Esophagus (tissue), 2 donors: ENCODE measurements at regions not wholly inside any gene's neighbourhood (a gene's known extent, or its start where the extent isn't known, plus 50 kb on each side); places are given as distances from the start of the nearest gene placed in this dataset.

ENCODE experiments used
- H3K27ac ChIP-seq, 2 donors: one replicate each; pipeline ENCODE4 v1.5.1; 2013; ENCODE audit warnings: low read depth in 2 of 2, mild to moderate bottlenecking in 2 of 2, inconsistent platforms in 1 of 2, low read length in 1 of 2, moderate library complexity in 1 of 2
- H3K27me3 ChIP-seq, 2 donors: one replicate each; pipeline ENCODE4 v1.6.1; 2013; ENCODE audit warnings: low read length in 2 of 2, control low read depth in 1 of 2, mild to moderate bottlenecking in 1 of 2; ENCODE audit not compliant: insufficient read depth in 2 of 2, control insufficient read depth in 1 of 2
- H3K36me3 ChIP-seq, 2 donors: one replicate each; pipeline ENCODE4 v1.6.1; 2013; ENCODE audit warnings: low read length in 1 of 2; ENCODE audit not compliant: control insufficient read depth in 2 of 2, insufficient read depth in 2 of 2
- H3K4me1 ChIP-seq, 2 donors: one replicate each; pipeline ENCODE4 v1.6.1; 2013; ENCODE audit warnings: low read length in 1 of 2; ENCODE audit not compliant: control insufficient read depth in 2 of 2, insufficient read depth in 2 of 2
- H3K4me3 ChIP-seq, 2 donors: one replicate each; pipeline ENCODE4 v1.5.1; 2013; ENCODE audit warnings: low read length in 2 of 2, mild to moderate bottlenecking in 2 of 2, low read depth in 1 of 2, moderate library complexity in 1 of 2
- H3K9me3 ChIP-seq, 2 donors: one replicate each; pipeline ENCODE4 v1.6.1; 2013; ENCODE audit warnings: mild to moderate bottlenecking in 2 of 2, low read depth in 1 of 2, low read length in 1 of 2, moderate library complexity in 1 of 2; ENCODE audit not compliant: control insufficient read depth in 2 of 2, insufficient read depth in 1 of 2
- WGBS, 2 donors: extraction: QIAGEN DNeasy Blood & Tissue Kit; methylation state at CpG; one replicate each; pipeline ENCODE4 v1.1.7; 2013; 5-methylcytosine and 5-hydroxymethylcytosine counted together
- donor health status: healthy with polysubstance abuse.
- donor health status: Bipolar disorder and iron deficiency.

DNA sequence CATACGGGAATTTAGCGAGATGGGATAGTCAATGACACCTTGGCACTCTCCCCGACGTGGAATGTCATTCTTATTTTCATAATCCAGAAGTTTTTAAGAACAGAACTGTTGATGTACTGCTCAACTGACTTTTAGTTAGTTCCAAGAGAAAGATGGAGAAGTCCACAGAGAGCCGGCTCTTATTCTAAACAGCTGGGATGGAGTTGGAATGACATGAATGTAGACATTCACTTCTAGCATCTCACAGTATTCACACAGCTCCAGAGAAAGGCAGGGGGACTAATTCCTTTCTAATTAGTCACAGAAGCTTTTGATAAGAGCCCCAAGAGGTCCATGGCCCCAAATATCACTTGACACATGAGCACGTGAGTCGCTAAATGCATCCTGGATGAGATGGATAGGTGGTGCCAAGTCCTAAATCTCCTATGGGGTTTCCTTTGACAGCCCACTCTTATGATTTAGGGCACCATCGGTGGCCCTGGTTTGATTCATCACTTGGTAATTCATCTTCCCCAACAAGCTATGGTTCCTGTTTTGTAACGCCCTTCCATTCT is 420.3 kb upstream of the AUTS2 start:
- Histone ChIP-seq H3K27ac (peak overlapping the region; percentile 11 to 27), H3K9me3 (no peaks in the 10 kb centered on the region), H3K4me1 (no peaks in the 10 kb centered on the region), H3K36me3 (no peaks in the 10 kb centered on the region), H3K27me3 (no peaks in the 10 kb centered on the region), H3K4me3 (no peak overlapping the region)
- WGBS, 2 donors = 54 to 60% methylated on average over 9 of the region's 9 CpGs

DNA sequence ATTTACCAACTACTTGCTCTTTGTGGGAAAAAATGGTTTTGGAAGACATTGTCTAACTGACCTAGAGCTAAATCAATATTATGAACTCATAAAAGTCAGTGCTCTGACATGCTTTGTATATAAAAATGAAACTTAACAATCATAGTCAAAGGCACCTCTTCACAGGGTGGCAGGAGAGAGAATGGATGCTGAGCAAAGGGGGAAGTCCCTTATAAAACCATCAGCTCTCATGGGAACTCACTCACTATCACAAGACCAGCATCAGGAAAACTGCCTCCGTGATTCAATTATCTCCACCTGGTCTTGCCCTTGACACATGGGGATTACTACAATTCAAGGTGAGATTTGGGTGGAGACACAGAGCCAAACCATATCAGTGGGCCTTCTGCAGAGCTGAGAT is 417.6 kb upstream of the AUTS2 start:
- no peaks in the 10 kb centered on the region for H3K27me3 ChIP-seq
- no peak overlapping the region for H3K27ac ChIP-seq
- 45 to 72% methylated on average over 1 of the region's 1 CpG for WGBS, 2 donors
- no peaks in the 10 kb centered on the region for H3K36me3 ChIP-seq
- no peaks in the 10 kb centered on the region for H3K4me1 ChIP-seq
- no peak overlapping the region for H3K4me3 ChIP-seq
- H3K9me3 ChIP-seq = no peaks in the 10 kb centered on the region

DNA sequence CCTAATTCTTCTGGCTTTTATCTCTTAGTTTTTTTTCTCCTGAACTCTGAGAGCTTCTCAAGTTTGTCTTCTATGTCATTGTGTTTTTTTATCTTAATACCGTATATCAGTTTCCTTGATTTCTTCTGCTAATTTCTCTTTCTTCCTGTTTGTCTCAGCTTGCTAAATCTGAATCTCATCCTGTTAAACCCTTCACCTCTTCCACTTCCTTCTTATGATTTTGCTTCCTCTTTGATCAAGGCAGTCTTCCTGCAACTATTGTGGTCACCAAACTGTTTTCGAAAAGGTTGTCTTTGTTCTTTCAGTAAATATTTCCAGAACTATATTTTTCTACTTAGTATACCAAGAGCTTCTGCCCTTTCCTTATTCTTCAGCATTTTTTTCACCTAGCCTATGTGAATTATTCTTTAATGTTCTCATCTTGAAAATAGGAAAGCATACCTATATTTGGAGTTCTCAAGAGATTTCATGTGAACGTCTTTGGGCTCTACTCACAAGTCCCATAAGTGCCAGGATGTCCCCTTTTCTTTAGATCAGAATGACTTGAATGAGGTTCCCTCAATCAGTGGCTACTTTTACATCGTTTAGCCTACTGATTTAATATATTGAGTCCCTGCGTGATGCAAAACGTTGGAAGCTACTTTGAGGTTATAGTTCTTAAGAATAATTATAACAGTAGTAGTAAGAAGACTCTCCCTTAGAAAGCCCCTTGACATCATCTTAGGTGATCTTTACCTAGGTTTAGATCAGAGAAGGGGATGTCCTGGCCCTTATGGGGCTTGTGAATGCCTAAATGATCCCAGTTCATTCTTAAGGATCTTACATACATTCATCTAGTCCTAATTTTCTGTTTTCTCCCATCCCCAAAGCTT is 415.4 kb upstream of the AUTS2 start:
- H3K4me1 ChIP-seq = no peaks in the 10 kb centered on the region
- no peaks in the 10 kb centered on the region for H3K9me3 ChIP-seq
- 76 to 77% methylated on average over 6 of the region's 6 CpGs for WGBS, 2 donors
- H3K27ac ChIP-seq = no peak overlapping the region
- H3K27me3 ChIP-seq = no peaks in the 10 kb centered on the region
- H3K4me3 ChIP-seq = no peak overlapping the region
- H3K36me3 ChIP-seq = no peaks in the 10 kb centered on the region

DNA sequence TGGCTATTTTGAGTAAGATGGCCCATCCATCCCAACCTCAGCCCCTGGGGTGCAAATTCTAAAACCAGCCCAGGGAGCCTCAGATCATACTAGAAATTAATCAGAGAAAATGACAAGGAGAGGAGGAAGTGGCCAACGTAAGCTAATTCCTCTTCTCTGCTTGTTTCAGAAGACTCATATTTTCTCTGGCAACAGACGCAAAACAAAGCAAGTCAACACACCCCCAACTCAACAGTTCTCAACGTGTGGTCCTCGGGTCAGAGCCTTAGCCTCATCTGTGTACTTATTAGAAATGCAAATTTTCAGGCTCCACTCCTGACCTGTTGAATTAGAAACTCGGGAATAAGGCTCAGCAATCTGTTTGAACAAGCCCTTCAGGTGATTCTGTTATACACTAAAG is 413.9 kb upstream of the AUTS2 start:
- WGBS, 2 donors = 26% methylated on average over 5 of the region's 5 CpGs
- Histone ChIP-seq H3K4me3 (no peak overlapping the region), H3K27me3 (no peaks in the 10 kb centered on the region)

DNA sequence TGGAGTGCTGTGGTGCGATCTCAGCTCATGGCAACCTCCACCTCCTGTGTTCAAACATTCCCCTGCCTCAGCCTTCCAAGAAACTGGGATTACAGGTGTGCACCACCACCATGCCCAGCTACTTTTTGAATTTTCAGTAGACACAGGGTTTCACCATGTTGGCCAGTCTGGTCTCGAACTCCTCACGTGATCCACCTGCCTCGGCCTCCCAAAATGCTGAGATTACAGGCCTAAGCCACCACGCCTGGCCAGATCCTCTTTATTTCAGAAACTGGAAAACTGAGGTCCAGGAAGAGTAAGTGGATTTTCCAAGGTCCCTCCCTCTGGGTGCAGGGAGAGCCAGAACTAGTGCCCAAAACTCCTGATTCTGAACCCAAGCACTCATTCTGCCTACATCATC is 413.1 kb upstream of the AUTS2 start:
- Histone ChIP-seq H3K27me3 (no peaks in the 10 kb centered on the region), H3K9me3 (no peaks in the 10 kb centered on the region), H3K27ac (no peak overlapping the region), H3K4me1 (no peaks in the 10 kb centered on the region), H3K4me3 (no peak overlapping the region), H3K36me3 (no peaks in the 10 kb centered on the region)
- WGBS, 2 donors = 92 to 93% methylated on average over 5 of the region's 5 CpGs

More for the DNA sequence above, 413.9 kb upstream of the AUTS2 start:
- Histone ChIP-seq H3K27ac (no peak overlapping the region), H3K9me3 (no peaks in the 10 kb centered on the region), H3K36me3 (no peaks in the 10 kb centered on the region), H3K4me1 (no peaks in the 10 kb centered on the region)

DNA sequence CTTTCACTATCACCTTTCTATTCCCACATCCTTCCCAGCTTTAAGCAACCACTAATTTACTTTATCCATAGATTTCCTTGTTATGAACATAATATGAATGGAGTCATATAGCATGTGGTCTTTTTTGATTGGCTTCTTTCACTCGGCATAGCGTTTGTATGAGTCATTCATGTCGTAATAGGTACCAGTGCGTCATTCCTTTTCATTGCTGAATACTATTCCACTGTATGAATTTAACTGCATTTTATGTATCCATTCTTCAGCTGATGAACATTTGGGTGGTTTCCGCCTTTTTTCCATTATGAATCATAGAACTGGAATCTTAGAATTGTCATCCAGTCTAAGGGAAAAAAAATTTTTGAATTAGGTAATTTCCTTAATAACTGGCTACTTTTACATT is 411.3 kb upstream of the AUTS2 start:
- no peaks in the 10 kb centered on the region for H3K27me3 ChIP-seq

DNA sequence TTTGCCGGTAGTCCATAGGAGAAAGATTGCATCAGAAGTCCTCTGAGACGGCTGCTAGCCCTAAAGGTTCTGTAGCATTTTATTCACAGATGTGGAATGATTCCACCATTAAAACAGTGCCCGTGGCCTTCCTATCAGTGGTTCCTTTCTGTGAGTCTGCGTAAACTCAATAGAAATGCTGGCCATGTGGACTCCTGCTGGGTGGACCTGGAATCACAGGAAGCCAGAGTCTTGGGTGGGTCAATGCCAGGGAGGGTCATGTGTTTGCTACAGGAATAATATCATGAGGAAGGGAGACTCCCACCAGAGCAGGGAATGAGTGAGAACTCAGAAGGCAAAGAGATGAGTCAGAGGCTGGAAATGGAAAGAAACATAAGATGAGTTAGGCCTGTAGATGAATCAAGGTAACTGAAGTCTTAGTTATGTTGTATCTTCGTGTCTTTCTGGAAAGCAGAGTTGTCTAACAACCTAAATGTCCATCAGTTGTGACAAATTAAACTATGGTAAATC is 410.4 kb upstream of the AUTS2 start:
- no peak overlapping the region for H3K27ac ChIP-seq
- no peak overlapping the region for H3K4me3 ChIP-seq
- no peaks in the 10 kb centered on the region for H3K36me3 ChIP-seq
- 89 to 92% methylated on average over 5 of the region's 5 CpGs for WGBS, 2 donors
- H3K9me3 ChIP-seq = no peaks in the 10 kb centered on the region
- no peaks in the 10 kb centered on the region for H3K4me1 ChIP-seq
- H3K27me3 ChIP-seq = no peaks in the 10 kb centered on the region

More for the DNA sequence above, 411.3 kb upstream of the AUTS2 start:
- no peak overlapping the region for H3K27ac ChIP-seq
- WGBS, 2 donors = 94 to 95% methylated on average over 5 of the region's 5 CpGs
- H3K4me3 ChIP-seq = no peak overlapping the region
- H3K4me1 ChIP-seq = no peaks in the 10 kb centered on the region
- H3K9me3 ChIP-seq = no peaks in the 10 kb centered on the region
- H3K36me3 ChIP-seq = no peaks in the 10 kb centered on the region

DNA sequence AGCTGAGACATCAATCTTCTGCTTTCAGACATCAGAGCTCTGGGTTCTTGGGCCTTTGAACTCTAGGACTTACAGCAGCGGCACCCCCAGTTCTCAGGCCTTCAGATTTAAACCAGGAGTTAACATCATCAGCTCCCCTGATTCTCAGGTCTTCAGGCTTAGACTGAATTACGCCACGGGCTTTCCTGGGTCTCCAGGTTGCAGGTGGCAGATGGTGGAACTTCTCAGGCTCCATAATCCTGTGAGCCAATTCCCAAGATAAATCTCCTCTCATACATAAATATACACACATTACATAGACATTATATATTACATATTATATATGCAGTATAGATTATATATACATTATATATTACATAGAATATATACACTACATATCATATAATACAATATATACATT is 408.9 kb upstream of the AUTS2 start:
- 89 to 91% methylated on average over 3 of the region's 3 CpGs for WGBS, 2 donors
- Histone ChIP-seq H3K27me3 (no peaks in the 10 kb centered on the region), H3K4me3 (no peak overlapping the region), H3K27ac (no peak overlapping the region), H3K4me1 (no peaks in the 10 kb centered on the region), H3K36me3 (no peaks in the 10 kb centered on the region), H3K9me3 (no peaks in the 10 kb centered on the region)

DNA sequence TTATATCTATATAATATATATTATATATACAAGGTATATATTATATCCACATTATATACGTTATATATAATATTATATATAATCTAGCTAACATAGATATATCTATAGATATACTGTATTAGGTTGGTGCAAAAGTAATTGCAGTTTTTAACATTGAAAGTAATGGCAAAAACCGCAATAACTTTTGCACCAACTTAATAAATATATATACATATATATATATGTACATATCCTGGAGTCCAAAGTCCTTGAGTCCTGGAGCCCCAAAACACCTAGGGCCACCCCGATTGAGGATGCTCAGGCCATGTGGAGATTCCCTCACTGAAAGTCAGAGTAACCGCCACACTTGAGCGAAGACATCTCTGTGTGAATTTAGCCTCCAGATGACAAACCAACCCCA is 408.2 kb upstream of the AUTS2 start:
- Histone ChIP-seq H3K27ac (no peak overlapping the region), H3K36me3 (no peaks in the 10 kb centered on the region), H3K4me1 (no peaks in the 10 kb centered on the region), H3K4me3 (no peak overlapping the region), H3K27me3 (no peaks in the 10 kb centered on the region), H3K9me3 (no peaks in the 10 kb centered on the region)
- 88 to 90% methylated on average over 5 of the region's 5 CpGs for WGBS, 2 donors

DNA sequence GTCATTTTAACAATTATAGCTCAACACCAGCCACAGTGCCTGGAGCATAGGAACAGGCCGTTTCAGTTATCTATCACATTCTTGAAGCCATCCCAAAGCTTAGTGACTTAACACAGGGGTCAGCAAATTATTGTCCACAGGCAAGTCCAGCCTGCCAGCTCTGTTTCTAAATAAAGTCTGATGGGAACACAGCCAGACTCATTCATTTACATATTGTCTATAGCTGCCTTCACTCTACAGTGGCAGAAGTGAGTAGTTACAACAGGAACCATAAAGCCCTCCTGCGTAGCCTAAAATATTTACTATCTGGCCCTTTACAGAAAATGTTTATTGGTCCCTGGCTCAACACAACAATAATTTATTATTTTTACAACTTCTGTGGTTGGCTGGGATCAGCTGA is 407.5 kb upstream of the AUTS2 start:
- Histone ChIP-seq H3K27me3 (no peaks in the 10 kb centered on the region), H3K4me3 (no peak overlapping the region), H3K27ac (no peak overlapping the region), H3K4me1 (no peaks in the 10 kb centered on the region), H3K9me3 (no peaks in the 10 kb centered on the region), H3K36me3 (no peaks in the 10 kb centered on the region)
- 43 to 44% methylated on average over 2 of the region's 2 CpGs for WGBS, 2 donors
